Mammary epithelial cell (primary cell): ENCODE measurements at regions not wholly inside any gene's neighbourhood (a gene's known extent, or its start where the extent isn't known, plus 50 kb on each side); places are given as distances from the start of the nearest gene placed in this dataset.

ENCODE experiments used
- EZH2 ChIP-seq: IDR thresholded peaks from 2 replicates; pipeline ENCODE4 v1.6.1; 2012; ENCODE audit warnings: low read length, inconsistent platforms, borderline replicate concordance
- TF ChIP-seq, protein P1 (sequence below), 2 donors: IDR thresholded peaks in 1 of 2; conservative IDR thresholded peaks in 1 of 2; 2 replicates each; pipeline ENCODE4 v1.5.1; 2011 to 2012; ENCODE audit warnings: inconsistent platforms in 2 of 2, low read length in 2 of 2, mild to moderate bottlenecking in 2 of 2, control low read depth in 1 of 2, low read depth in 1 of 2; ENCODE audit not compliant: insufficient read depth in 1 of 2; ENCODE audit errors: extremely low read depth in 1 of 2

- TF ChIP-seq, protein P1, sequence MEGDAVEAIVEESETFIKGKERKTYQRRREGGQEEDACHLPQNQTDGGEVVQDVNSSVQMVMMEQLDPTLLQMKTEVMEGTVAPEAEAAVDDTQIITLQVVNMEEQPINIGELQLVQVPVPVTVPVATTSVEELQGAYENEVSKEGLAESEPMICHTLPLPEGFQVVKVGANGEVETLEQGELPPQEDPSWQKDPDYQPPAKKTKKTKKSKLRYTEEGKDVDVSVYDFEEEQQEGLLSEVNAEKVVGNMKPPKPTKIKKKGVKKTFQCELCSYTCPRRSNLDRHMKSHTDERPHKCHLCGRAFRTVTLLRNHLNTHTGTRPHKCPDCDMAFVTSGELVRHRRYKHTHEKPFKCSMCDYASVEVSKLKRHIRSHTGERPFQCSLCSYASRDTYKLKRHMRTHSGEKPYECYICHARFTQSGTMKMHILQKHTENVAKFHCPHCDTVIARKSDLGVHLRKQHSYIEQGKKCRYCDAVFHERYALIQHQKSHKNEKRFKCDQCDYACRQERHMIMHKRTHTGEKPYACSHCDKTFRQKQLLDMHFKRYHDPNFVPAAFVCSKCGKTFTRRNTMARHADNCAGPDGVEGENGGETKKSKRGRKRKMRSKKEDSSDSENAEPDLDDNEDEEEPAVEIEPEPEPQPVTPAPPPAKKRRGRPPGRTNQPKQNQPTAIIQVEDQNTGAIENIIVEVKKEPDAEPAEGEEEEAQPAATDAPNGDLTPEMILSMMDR (conservative IDR thresholded peaks at IDR 0.05 in 1 of 2, IDR thresholded peaks at IDR 0.05 in 1 of 2; ENCODE audit: extremely low read depth in 1 of 2, insufficient read depth in 1 of 2, low read depth in 1 of 2, low read length in 2 of 2), result no peak
- TF ChIP-seq EZH2, result no peak
Observed at GRCh38 chr1:68324316-68324715, 92.0 kb upstream of the WLS start.
